DND-41 (cell line): ENCODE measurements at regions not wholly inside any gene's neighbourhood (a gene's known extent, or its start where the extent isn't known, plus 50 kb on each side); places are given as distances from the start of the nearest gene placed in this dataset.

Experiments
- ATAC-seq: fragments of 200-7000 bp; cut with Tn5 transposase; 3 replicates; pipeline ENCODE4 v1.9.1; 2021; ENCODE audit warnings: low read depth; ENCODE audit not compliant: insufficient read depth
- DNase-seq: peaks from one replicate; pipeline ENCODE4 v3.0.0-alpha.2; 2020
- H2AFZ ChIP-seq: 2 replicates; pipeline ENCODE4 v1.6.0; 2012; ENCODE audit warnings: low read depth, low read length
- H3K27ac ChIP-seq: 2 replicates; pipeline ENCODE4 v1.5.1; 2012; ENCODE audit warnings: low read length, inconsistent platforms
- H3K27me3 ChIP-seq: fragments of 200-600 bp; sonication (generic); 2 replicates; pipeline ENCODE4 v1.6.0; 2012; ENCODE audit warnings: low read length, mild to moderate bottlenecking, inconsistent platforms; ENCODE audit not compliant: insufficient read depth, poor library complexity
- H3K36me3 ChIP-seq: 2 replicates; pipeline ENCODE4 v1.5.1; 2012; ENCODE audit warnings: low read length, inconsistent platforms; ENCODE audit not compliant: insufficient read depth
- H3K4me1 ChIP-seq: 2 replicates; pipeline ENCODE4 v1.5.1; 2012; ENCODE audit warnings: mild to moderate bottlenecking, low read length; ENCODE audit not compliant: insufficient read depth
- H3K4me2 ChIP-seq: 2 replicates; pipeline ENCODE4 v1.6.0; 2012; ENCODE audit warnings: mild to moderate bottlenecking, moderate library complexity, low read length, inconsistent platforms; ENCODE audit not compliant: insufficient read depth
- H3K4me3 ChIP-seq, 2 experiments: fragments of 200-600 bp in 1 of 2; shearing (Covaris generic) in 1 of 2; 2 replicates each; pipeline ENCODE4 v1.5.1; 2012 to 2016; ENCODE audit warnings: inconsistent platforms in 2 of 2, low read length in 2 of 2, mild to moderate bottlenecking in 2 of 2, low read depth in 1 of 2, moderate library complexity in 1 of 2
- H3K79me2 ChIP-seq: 2 replicates; pipeline ENCODE4 v1.6.0; 2012; ENCODE audit warnings: low read length, inconsistent platforms; ENCODE audit not compliant: insufficient read depth
- H3K9ac ChIP-seq: 2 replicates; pipeline ENCODE4 v1.6.0; 2012; ENCODE audit warnings: low read depth, mild to moderate bottlenecking, inconsistent platforms, low read length, moderate library complexity
- H3K9me3 ChIP-seq: 2 replicates; pipeline ENCODE4 v1.5.1; 2012; ENCODE audit warnings: low read length, moderate library complexity, mild to moderate bottlenecking, inconsistent platforms; ENCODE audit not compliant: insufficient read depth, severe bottlenecking
- H4K20me1 ChIP-seq: 2 replicates; pipeline ENCODE4 v1.6.0; 2012; ENCODE audit warnings: low read length; ENCODE audit not compliant: insufficient read depth
- CTCF ChIP-seq: IDR thresholded peaks from 2 replicates; pipeline ENCODE4 v1.5.1; 2012; ENCODE audit warnings: borderline replicate concordance, low read length, moderate library complexity, mild to moderate bottlenecking; ENCODE audit not compliant: poor library complexity, severe bottlenecking; ENCODE audit errors: extremely low read depth
- EZH2 ChIP-seq: IDR thresholded peaks from 3 replicates; pipeline ENCODE4 v1.6.1; 2012; ENCODE audit warnings: borderline replicate concordance, low read depth, mild to moderate bottlenecking, moderate library complexity, low read length, inconsistent platforms; ENCODE audit not compliant: severe bottlenecking

DNA sequence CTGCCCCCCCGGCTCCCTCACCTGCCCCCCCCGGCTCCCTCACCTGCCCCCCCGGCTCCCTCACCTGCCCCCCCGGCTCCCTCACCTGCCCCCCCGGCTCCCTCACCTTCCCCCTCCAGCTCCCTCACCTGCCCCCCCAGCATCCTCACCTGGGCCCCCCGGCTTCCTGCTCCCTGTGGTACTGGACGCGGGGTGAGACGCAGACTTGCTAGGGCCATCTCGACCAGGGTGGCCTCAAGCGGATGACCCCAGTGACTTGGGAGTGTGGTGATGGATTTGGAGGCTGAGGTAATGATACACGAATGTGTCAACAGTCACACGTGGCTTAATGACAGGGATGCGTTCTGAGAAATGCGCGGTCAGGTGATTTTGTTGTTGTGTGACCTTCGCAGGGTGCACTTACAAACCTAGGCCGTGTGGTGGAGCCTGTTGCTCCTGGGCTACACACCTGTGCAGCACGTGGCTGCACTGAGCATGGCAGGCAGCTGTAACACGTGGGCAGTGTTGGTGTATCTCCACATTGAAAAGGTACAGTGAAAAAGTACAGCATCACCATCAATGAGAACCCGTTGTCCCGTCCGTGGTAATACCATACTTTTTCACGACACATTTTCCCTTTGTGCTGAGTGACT is 197.8 kb downstream of the TEX29 start:
- H3K9me3 ChIP-seq: no peaks in the 10 kb centered on the region
- DNase-seq: no peak
- H3K4me1 ChIP-seq: no peaks in the 10 kb centered on the region
- no peak overlapping the region for H3K27ac ChIP-seq
- TF ChIP-seq EZH2 (no peak), CTCF (no peak)
- H3K4me2 ChIP-seq: no peak overlapping the region
- H3K36me3 ChIP-seq: no peaks in the 10 kb centered on the region
- no peaks in the 10 kb centered on the region for H3K79me2 ChIP-seq
- H3K4me3 ChIP-seq: no peak overlapping the region
- no peak overlapping the region for H2AFZ ChIP-seq
- H4K20me1 ChIP-seq: no peaks in the 10 kb centered on the region
- no peaks in the 10 kb centered on the region for H3K27me3 ChIP-seq
- ATAC-seq: no peak
- H3K9ac ChIP-seq: no peak overlapping the region

GRCh38 chr13:111519041-111519440 is 198.6 kb downstream of the TEX29 start:
- H3K27me3 ChIP-seq: no peaks in the 10 kb centered on the region
- no peak overlapping the region for H3K9ac ChIP-seq
- no peak overlapping the region for H3K27ac ChIP-seq
- TF ChIP-seq CTCF (no peak), EZH2 (no peak)
- H4K20me1 ChIP-seq: no peaks in the 10 kb centered on the region
- no peak overlapping the region for H2AFZ ChIP-seq
- no peaks in the 10 kb centered on the region for H3K9me3 ChIP-seq
- ATAC-seq (no peak), DNase-seq (no peak)
- no peaks in the 10 kb centered on the region for H3K79me2 ChIP-seq
- H3K4me1 ChIP-seq: no peaks in the 10 kb centered on the region
- H3K4me2 ChIP-seq: no peak overlapping the region
- no peak overlapping the region for H3K4me3 ChIP-seq
- H3K36me3 ChIP-seq: no peaks in the 10 kb centered on the region

DNA sequence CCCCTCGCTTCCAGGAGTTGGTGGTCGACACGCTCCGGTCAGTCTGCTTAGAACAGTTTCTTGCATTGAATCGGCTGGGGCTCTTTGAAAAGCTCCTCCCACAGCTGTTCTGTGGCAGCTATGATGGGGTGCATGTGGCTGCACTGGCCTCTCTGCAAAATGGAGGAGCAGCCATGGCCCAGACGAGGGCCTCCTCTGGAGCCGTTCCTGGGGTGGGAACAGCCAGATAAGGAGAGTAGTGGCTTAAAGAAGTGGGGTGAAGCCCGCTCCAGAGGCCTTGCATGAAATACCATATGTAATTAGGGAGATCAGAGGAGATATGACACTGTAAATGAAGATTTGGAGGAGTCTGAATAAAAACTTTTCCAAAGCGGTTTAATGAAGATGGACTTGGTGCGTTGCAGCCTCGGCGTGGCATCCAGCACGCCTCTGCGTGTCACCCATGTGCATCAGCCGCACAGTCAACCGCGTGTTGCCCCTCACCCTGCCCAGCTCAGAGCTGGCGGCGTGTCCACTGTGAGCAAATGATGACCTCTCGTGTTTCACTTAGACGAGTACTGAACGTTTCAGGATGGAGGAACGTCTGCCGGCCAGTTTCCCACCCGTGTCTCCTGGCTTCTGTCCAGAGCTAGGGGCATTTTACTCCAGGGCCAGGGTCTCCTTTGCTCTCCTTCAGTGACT is 199.2 kb downstream of the TEX29 start:
- no peak overlapping the region for H3K9ac ChIP-seq
- no peaks in the 10 kb centered on the region for H4K20me1 ChIP-seq
- ATAC-seq (no peak), DNase-seq (no peak)
- H3K27me3 ChIP-seq: no peaks in the 10 kb centered on the region
- H2AFZ ChIP-seq: no peak overlapping the region
- H3K9me3 ChIP-seq: no peaks in the 10 kb centered on the region
- no peak overlapping the region for H3K27ac ChIP-seq
- no peaks in the 10 kb centered on the region for H3K36me3 ChIP-seq
- H3K79me2 ChIP-seq: no peaks in the 10 kb centered on the region
- TF ChIP-seq EZH2 (no peak), CTCF (no peak)
- no peak overlapping the region for H3K4me2 ChIP-seq
- no peaks in the 10 kb centered on the region for H3K4me1 ChIP-seq
- no peak overlapping the region for H3K4me3 ChIP-seq

DNA sequence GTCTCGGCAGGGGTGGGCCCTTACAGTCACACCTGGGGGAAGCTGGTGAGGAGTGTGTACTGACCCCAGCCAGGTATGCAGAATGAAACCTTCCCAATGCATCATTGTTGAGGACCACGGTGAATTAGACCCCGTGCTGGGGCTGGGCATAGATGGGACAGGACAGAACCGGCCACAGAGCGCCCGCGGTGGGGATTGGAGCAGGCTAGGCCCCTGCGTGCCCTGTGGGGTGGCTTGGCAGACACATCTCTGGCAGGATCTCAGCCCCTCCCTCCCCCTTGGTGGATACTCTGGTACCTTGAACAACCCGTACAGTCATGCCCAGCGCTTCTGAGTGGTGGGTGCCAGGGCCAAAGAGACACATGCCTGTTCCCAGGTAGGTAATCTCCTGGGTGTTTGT is 200.6 kb downstream of the TEX29 start:
- Histone ChIP-seq H3K79me2 (no peaks in the 10 kb centered on the region), H3K4me2 (no peak overlapping the region), H3K4me1 (no peaks in the 10 kb centered on the region), H3K9me3 (no peaks in the 10 kb centered on the region), H3K36me3 (no peaks in the 10 kb centered on the region), H4K20me1 (no peaks in the 10 kb centered on the region), H3K27ac (no peak overlapping the region), H3K27me3 (no peaks in the 10 kb centered on the region), H2AFZ (no peak overlapping the region), H3K4me3 (no peak overlapping the region), H3K9ac (no peak overlapping the region)
- TF ChIP-seq EZH2: no peak
- TF ChIP-seq CTCF: no peak
- ATAC-seq: no peak
- DNase-seq: no peak
